WTC11 (cell line): ENCODE measurements at regions not wholly inside any gene's neighbourhood (a gene's known extent, or its start where the extent isn't known, plus 50 kb on each side); places are given as distances from the start of the nearest gene placed in this dataset.

Experiments
- ATAC-seq: fragments of 200-7000 bp; cut with Tn5 transposase; 2 replicates; pipeline ENCODE4 v1.10.0; 2021; ENCODE audit warnings: mild to moderate bottlenecking, moderate library complexity
- CTCF ChIA-PET: fragments of 300-600 bp; sonication (Branson Sonifier 250); formaldehyde crosslinking; loops from one replicate; lab custom pipeline; 2021; ENCODE audit warnings: antibody characterized with exemption; lab: Charles Lee
- POLR2A ChIA-PET: fragments of 350-600 bp; sonication (Branson Sonifier 250); formaldehyde crosslinking; loops from one replicate; lab custom pipeline; 2021; ENCODE audit warnings: antibody characterized with exemption; lab: Charles Lee
- DNase-seq: peaks from one replicate; pipeline ENCODE4 v3.0.0; 2021; ENCODE audit warnings: low spot score
- H3K27ac Mint-ChIP-seq: 2 replicates; pipeline ENCODE4 v1.8.0; 2021; ENCODE audit warnings: mixed read lengths
- H3K27me3 Mint-ChIP-seq: 2 replicates; pipeline ENCODE4 v1.8.0; 2021; ENCODE audit warnings: low read depth, mild to moderate bottlenecking, moderate library complexity, mixed read lengths
- H3K36me3 Mint-ChIP-seq: 2 replicates; pipeline ENCODE4 v1.8.0; 2021; ENCODE audit warnings: mixed read lengths
- H3K4me1 Mint-ChIP-seq: 2 replicates; pipeline ENCODE4 v1.8.0; 2022; ENCODE audit warnings: mixed read lengths
- H3K4me3 Mint-ChIP-seq: 2 replicates; pipeline ENCODE4 v1.8.0; 2021; ENCODE audit warnings: mild to moderate bottlenecking, moderate library complexity, mixed read lengths
- H3K9me3 Mint-ChIP-seq: 2 replicates; pipeline ENCODE4 v1.8.0; 2021; ENCODE audit warnings: mixed read lengths
- ATF2 ChIP-seq: sonication (generic); formaldehyde crosslinking; IDR thresholded peaks from 2 replicates; pipeline ENCODE4 v1.8.1; 2022; ENCODE audit warnings: low read depth, missing genetic modification reagents, borderline replicate concordance
- ATF3 ChIP-seq: sonication (generic); formaldehyde crosslinking; conservative IDR thresholded peaks from 2 replicates; pipeline ENCODE4 v1.8.1; 2022; ENCODE audit warnings: mild to moderate bottlenecking, missing genetic modification reagents
- ERG ChIP-seq: fragments of 250-450 bp; sonication (Bioruptor Pico); IDR thresholded peaks from 2 replicates; pipeline ENCODE4 v1.8.0; 2021; ENCODE audit warnings: mild to moderate bottlenecking
- ESRRA ChIP-seq: sonication (generic); formaldehyde crosslinking; IDR thresholded peaks from 2 replicates; pipeline ENCODE4 v1.8.1; 2022; ENCODE audit warnings: mild to moderate bottlenecking, missing genetic modification reagents, borderline replicate concordance
- MLX ChIP-seq: sonication (generic); formaldehyde crosslinking; IDR thresholded peaks from 2 replicates; pipeline ENCODE4 v1.8.1; 2023; ENCODE audit warnings: mild to moderate bottlenecking, missing genetic modification reagents, moderate library complexity
- NR3C1 ChIP-seq: sonication (generic); formaldehyde crosslinking; conservative IDR thresholded peaks from 2 replicates; pipeline ENCODE4 v1.8.1; 2023; ENCODE audit warnings: low read depth, mild to moderate bottlenecking, missing genetic modification reagents
- OVOL2 ChIP-seq: fragments of 250-450 bp; sonication (Bioruptor Pico); IDR thresholded peaks from 2 replicates; pipeline ENCODE4 v1.9.0; 2021; ENCODE audit warnings: mild to moderate bottlenecking, borderline replicate concordance
- SMAD4 ChIP-seq: sonication (generic); formaldehyde crosslinking; IDR thresholded peaks from 2 replicates; pipeline ENCODE4 v1.8.0; 2022; ENCODE audit warnings: mild to moderate bottlenecking, missing genetic modification reagents
- TEAD4 ChIP-seq: sonication (generic); formaldehyde crosslinking; IDR thresholded peaks from 2 replicates; pipeline ENCODE4 v1.8.0; 2022; ENCODE audit warnings: mild to moderate bottlenecking, missing genetic modification reagents
- ZBTB43 ChIP-seq: sonication (generic); formaldehyde crosslinking; IDR thresholded peaks from 2 replicates; pipeline ENCODE4 v1.8.1; 2023; ENCODE audit warnings: mild to moderate bottlenecking, missing genetic modification reagents
- ZMAT4 ChIP-seq: fragments of 250-450 bp; sonication (Bioruptor Pico); IDR thresholded peaks from 2 replicates; pipeline ENCODE4 v1.9.0; 2021; ENCODE audit warnings: mild to moderate bottlenecking
- ZNF121 ChIP-seq: sonication (generic); formaldehyde crosslinking; IDR thresholded peaks from 2 replicates; pipeline ENCODE4 v1.8.0; 2023; ENCODE audit warnings: missing genetic modification reagents
- TF ChIP-seq, protein P1 (sequence below): sonication (generic); formaldehyde crosslinking; IDR thresholded peaks from 2 replicates; pipeline ENCODE4 v1.8.1; 2022; ENCODE audit warnings: low read depth, mild to moderate bottlenecking, moderate library complexity, missing genetic modification reagents, borderline replicate concordance
- TF ChIP-seq, protein P2 (sequence below): fragments of 250-450 bp; sonication (Bioruptor Pico); IDR thresholded peaks from 2 replicates; pipeline ENCODE4 v1.9.0; 2021; ENCODE audit warnings: moderate library complexity, mild to moderate bottlenecking, inconsistent platforms, borderline replicate concordance

- ATAC-seq (no peak), DNase-seq (no peak)
- Mint-ChIP-seq H3K4me3 (no peak overlapping the region), H3K27ac (no peak overlapping the region), H3K36me3 (no peaks in the 10 kb centered on the region), H3K27me3 (no peaks in the 10 kb centered on the region), H3K9me3 (peaks cover 17% of the 10 kb centered on the region), H3K4me1 (peaks cover 19% of the 10 kb centered on the region)
- TF ChIP-seq ZNF121 (CRISPR knock-in tag) (no peak), ATF2 (no peak), NR3C1 (CRISPR knock-in tag) (no peak), ERG (CRISPR knock-in tag) (no peak), ATF3 (CRISPR knock-in tag) (no peak), SMAD4 (CRISPR knock-in tag) (no peak), TEAD4 (no peak), MLX (CRISPR knock-in tag) (no peak), ESRRA (CRISPR knock-in tag) (no peak), ZMAT4 (CRISPR knock-in tag) (no peak)
- TF ChIP-seq, protein P1, sequence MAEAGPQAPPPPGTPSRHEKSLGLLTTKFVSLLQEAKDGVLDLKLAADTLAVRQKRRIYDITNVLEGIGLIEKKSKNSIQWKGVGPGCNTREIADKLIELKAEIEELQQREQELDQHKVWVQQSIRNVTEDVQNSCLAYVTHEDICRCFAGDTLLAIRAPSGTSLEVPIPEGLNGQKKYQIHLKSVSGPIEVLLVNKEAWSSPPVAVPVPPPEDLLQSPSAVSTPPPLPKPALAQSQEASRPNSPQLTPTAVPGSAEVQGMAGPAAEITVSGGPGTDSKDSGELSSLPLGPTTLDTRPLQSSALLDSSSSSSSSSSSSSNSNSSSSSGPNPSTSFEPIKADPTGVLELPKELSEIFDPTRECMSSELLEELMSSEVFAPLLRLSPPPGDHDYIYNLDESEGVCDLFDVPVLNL (CRISPR knock-in tag), result no peak
- ChIA-PET CTCF (interaction anchor here (2.2 kb wide), 1 partner anchor 11 kb away, joined by 9 read pairs; no protein-coding TSS in a partner anchor), POLR2A (no interaction called here)
Observed at GRCh38 chr20:16654858-16655535, 74.8 kb upstream of the SNRPB2 start.

GRCh38 chr20:16653266-16653665, 76.6 kb upstream of the SNRPB2 start:
- Mint-ChIP-seq H3K36me3 (no peaks in the 10 kb centered on the region), H3K9me3 (peaks cover 11% of the 10 kb centered on the region), H3K27ac (no peak overlapping the region), H3K4me3 (no peak overlapping the region), H3K4me1 (peaks cover 14% of the 10 kb centered on the region), H3K27me3 (no peaks in the 10 kb centered on the region)
- ATAC-seq (no peak), DNase-seq (no peak)
- CTCF ChIA-PET, result interaction anchor here (2.2 kb wide), 1 partner anchor 13 kb away, joined by 9 read pairs; no protein-coding TSS in a partner anchor
- POLR2A ChIA-PET, result no interaction called here
- TF ChIP-seq ZBTB43 (CRISPR knock-in tag), result no peak
- TF ChIP-seq ERG (CRISPR knock-in tag), result no peak
- TF ChIP-seq OVOL2, result no peak
- TF ChIP-seq, protein P2, sequence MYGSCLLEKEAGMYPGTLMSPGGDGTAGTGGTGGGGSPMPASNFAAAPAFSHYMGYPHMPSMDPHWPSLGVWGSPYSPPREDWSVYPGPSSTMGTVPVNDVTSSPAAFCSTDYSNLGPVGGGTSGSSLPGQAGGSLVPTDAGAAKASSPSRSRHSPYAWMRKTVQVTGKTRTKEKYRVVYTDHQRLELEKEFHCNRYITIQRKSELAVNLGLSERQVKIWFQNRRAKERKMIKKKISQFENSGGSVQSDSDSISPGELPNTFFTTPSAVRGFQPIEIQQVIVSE (CRISPR knock-in tag), result no peak
